ENCODE measurements at regions not wholly inside any gene's neighbourhood (a gene's known extent, or its start where the extent isn't known, plus 50 kb on each side); places are given as distances from the start of the nearest gene placed in this dataset.

- no peak for TF ChIP-seq POLR2A (IDR thresholded peaks at IDR 0.05)
- TF ChIP-seq, protein P1, sequence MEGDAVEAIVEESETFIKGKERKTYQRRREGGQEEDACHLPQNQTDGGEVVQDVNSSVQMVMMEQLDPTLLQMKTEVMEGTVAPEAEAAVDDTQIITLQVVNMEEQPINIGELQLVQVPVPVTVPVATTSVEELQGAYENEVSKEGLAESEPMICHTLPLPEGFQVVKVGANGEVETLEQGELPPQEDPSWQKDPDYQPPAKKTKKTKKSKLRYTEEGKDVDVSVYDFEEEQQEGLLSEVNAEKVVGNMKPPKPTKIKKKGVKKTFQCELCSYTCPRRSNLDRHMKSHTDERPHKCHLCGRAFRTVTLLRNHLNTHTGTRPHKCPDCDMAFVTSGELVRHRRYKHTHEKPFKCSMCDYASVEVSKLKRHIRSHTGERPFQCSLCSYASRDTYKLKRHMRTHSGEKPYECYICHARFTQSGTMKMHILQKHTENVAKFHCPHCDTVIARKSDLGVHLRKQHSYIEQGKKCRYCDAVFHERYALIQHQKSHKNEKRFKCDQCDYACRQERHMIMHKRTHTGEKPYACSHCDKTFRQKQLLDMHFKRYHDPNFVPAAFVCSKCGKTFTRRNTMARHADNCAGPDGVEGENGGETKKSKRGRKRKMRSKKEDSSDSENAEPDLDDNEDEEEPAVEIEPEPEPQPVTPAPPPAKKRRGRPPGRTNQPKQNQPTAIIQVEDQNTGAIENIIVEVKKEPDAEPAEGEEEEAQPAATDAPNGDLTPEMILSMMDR (IDR thresholded peaks at IDR 0.05), result no peak
- no peak for DNase-seq
- Histone ChIP-seq H3K36me3 (no peaks in the 10 kb centered on the region), H3K9me3 (no peaks in the 10 kb centered on the region), H3K4me3 (no peak overlapping the region), H3K27ac (no peak overlapping the region), H3K27me3 (no peaks in the 10 kb centered on the region), H3K4me1 (no peaks in the 10 kb centered on the region)
- intact Hi-C loops (cut with DNase I; ENCODE audit: low total_unique reads), result no loop called here
Measured at GRCh38 chr14:24725311-24725710, 91.3 kb upstream of the GZMB start.

DNA sequence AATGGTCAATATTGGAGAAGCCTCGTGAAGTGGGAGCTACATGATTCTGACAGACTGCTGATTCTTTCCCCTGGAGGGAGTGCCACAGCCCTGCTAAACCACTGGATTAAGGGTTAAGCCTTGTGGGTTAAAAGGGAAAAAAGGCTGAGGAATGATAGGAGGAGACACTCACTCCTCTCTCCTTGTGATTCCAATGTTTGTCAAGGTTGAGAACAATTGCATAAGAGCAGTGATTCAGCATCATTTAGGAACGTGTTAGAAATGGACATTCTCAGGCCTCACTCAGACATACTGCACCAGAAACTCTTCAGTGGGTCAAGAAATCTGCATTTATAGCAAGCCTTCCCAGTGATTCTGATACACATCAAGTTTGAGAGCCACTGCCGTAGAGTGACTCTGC is 87.8 kb upstream of the GZMB start:
- H3K4me1 ChIP-seq, result no peaks in the 10 kb centered on the region
- intact Hi-C loops (cut with DNase I; ENCODE audit: low total_unique reads), result no loop called here

GRCh38 chr14:24715239-24715638 is 81.2 kb upstream of the GZMB start:
- Histone ChIP-seq H3K27me3 (peaks cover 0 to 7% of the 10 kb centered on the region in 2 donors), H3K4me1 (no peaks in the 10 kb centered on the region), H3K4me3 (no peak overlapping the region), H3K9me3 (no peaks in the 10 kb centered on the region), H3K36me3 (no peaks in the 10 kb centered on the region), H3K27ac (no peak overlapping the region)
- intact Hi-C loops (cut with DNase I; ENCODE audit: low total_unique reads), result no loop called here
- DNase-seq, result no peak
- TF ChIP-seq, protein P1 (IDR thresholded peaks at IDR 0.05), result no peak
- no peak for TF ChIP-seq POLR2A (IDR thresholded peaks at IDR 0.05)

More for the DNA sequence above, 87.8 kb upstream of the GZMB start:
- no peaks in the 10 kb centered on the region for H3K36me3 ChIP-seq
- DNase-seq, result no peak
- TF ChIP-seq, protein P1 (IDR thresholded peaks at IDR 0.05), result no peak
- TF ChIP-seq POLR2A (IDR thresholded peaks at IDR 0.05), result no peak
- no peaks in the 10 kb centered on the region for H3K9me3 ChIP-seq
- no peak overlapping the region for H3K27ac ChIP-seq
- peaks cover 0 to 4% of the 10 kb centered on the region in 2 donors for H3K27me3 ChIP-seq
- no peak overlapping the region for H3K4me3 ChIP-seq

GRCh38 chr14:24713404-24713803 is 79.4 kb upstream of the GZMB start:
- no peak for DNase-seq
- Histone ChIP-seq H3K27me3 (peaks cover 0 to 7% of the 10 kb centered on the region in 2 donors), H3K4me1 (no peaks in the 10 kb centered on the region), H3K9me3 (no peaks in the 10 kb centered on the region), H3K4me3 (no peak overlapping the region), H3K36me3 (no peaks in the 10 kb centered on the region), H3K27ac (no peak overlapping the region)
- TF ChIP-seq, protein P1 (IDR thresholded peaks at IDR 0.05), result no peak
- no peak for TF ChIP-seq POLR2A (IDR thresholded peaks at IDR 0.05)
- intact Hi-C loops (cut with DNase I; ENCODE audit: low total_unique reads), result no loop called here

- intact Hi-C loops (cut with DNase I; ENCODE audit: low total_unique reads), result no loop called here
- peaks cover 0 to 7% of the 10 kb centered on the region in 2 donors for H3K27me3 ChIP-seq
- TF ChIP-seq POLR2A (IDR thresholded peaks at IDR 0.05), result no peak
- TF ChIP-seq, protein P1 (IDR thresholded peaks at IDR 0.05), result no peak
- H3K4me1 ChIP-seq, result no peaks in the 10 kb centered on the region
- H3K9me3 ChIP-seq, result no peaks in the 10 kb centered on the region
- DNase-seq, result no peak
- no peaks in the 10 kb centered on the region for H3K36me3 ChIP-seq
- no peak overlapping the region for H3K27ac ChIP-seq
- no peak overlapping the region for H3K4me3 ChIP-seq
Measured at GRCh38 chr14:24712909-24713308, 78.9 kb upstream of the GZMB start.

Measured in uterus (tissue), 3 donors.